Lung (tissue), 11 donors: ENCODE measurements at regions not wholly inside any gene's neighbourhood (a gene's known extent, or its start where the extent isn't known, plus 50 kb on each side); places are given as distances from the start of the nearest gene placed in this dataset.

Experiments used
- ATAC-seq: fragments of 200-7000 bp; cut with Tn5 transposase; one replicate; pipeline ENCODE4 v1.9.1; 2020; ENCODE audit warnings: moderate number of reproducible peaks; ENCODE audit not compliant: insufficient read depth, low FRiP score
- DNase-seq, 3 donors: peaks; one replicate each; pipeline ENCODE4 v3.0.0-alpha.2; 2013 to 2017
- H3K27ac ChIP-seq, 2 donors: one replicate each; pipeline ENCODE4 v1.5.1; 2013; ENCODE audit warnings: mild to moderate bottlenecking in 2 of 2, moderate library complexity in 2 of 2, control low read depth in 1 of 2, inconsistent platforms in 1 of 2, low read depth in 1 of 2, low read length in 1 of 2
- H3K27me3 ChIP-seq, 3 donors: one replicate each; pipeline ENCODE4 v1.5.1; 2013; ENCODE audit warnings: low read length in 2 of 3; ENCODE audit not compliant: control insufficient read depth in 3 of 3, insufficient read depth in 3 of 3
- H3K36me3 ChIP-seq, 4 donors: one replicate each; pipeline ENCODE4 v1.5.1; 2013; ENCODE audit warnings: low read length in 4 of 4, mild to moderate bottlenecking in 1 of 4, moderate library complexity in 1 of 4; ENCODE audit not compliant: control insufficient read depth in 4 of 4, insufficient read depth in 4 of 4
- H3K4me1 ChIP-seq, 5 donors: one replicate each; pipeline ENCODE4 v1.5.1; 2013; ENCODE audit warnings: low read length in 5 of 5, mild to moderate bottlenecking in 2 of 5, moderate library complexity in 1 of 5; ENCODE audit not compliant: control insufficient read depth in 5 of 5, insufficient read depth in 5 of 5
- H3K4me3 ChIP-seq: one replicate; pipeline ENCODE4 v1.5.1; 2013; ENCODE audit warnings: mild to moderate bottlenecking, control low read depth, moderate library complexity
- H3K9ac ChIP-seq, 2 donors: one replicate each; pipeline ENCODE4 v1.5.1; 2013; ENCODE audit warnings: low read length in 2 of 2, control low read depth in 1 of 2; ENCODE audit not compliant: insufficient read depth in 1 of 2
- H3K9me3 ChIP-seq, 4 donors: one replicate each; pipeline ENCODE4 v1.5.1; 2013; ENCODE audit warnings: low read length in 3 of 4, mild to moderate bottlenecking in 1 of 4, moderate library complexity in 1 of 4; ENCODE audit not compliant: control insufficient read depth in 4 of 4, insufficient read depth in 3 of 4
- WGBS, 2 donors: extraction: QIAGEN DNeasy Blood & Tissue Kit; methylation state at CpG; one replicate each; pipeline ENCODE4 v1.1.7; 2013; 5-methylcytosine and 5-hydroxymethylcytosine counted together
- TF ChIP-seq, protein P1 (sequence below): IDR thresholded peaks from 2 replicates; pipeline ENCODE4 v1.5.1; 2012; ENCODE audit warnings: mild to moderate bottlenecking; ENCODE audit errors: control extremely low read depth, extremely low read depth
- donor health status: control.
- donor health status: control.
- donor health status: Bipolar disorder and iron deficiency.
- donor health status: healthy.
- donor health status: DM: yes; HTN: yes; CAD: no.

DNA sequence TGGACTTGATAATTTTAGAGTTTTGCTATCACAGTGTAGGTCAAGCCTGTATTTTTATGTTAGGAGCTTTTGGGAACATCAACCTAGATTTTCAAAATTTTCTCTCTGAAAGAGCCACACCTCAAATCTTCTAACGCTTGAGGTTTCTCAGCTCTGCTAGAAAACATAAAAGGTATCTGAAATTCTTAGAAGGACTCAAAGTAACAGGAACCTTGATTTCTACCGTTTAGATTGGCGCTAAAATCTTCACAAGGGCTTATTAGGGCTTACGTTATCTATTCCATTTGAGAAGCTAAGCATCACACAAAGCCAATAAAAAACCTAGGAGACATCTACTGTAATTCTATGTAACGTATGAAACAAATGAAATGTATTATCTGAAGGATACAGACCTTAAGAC, 192.4 kb downstream of the AHR start:
- no peaks in the 10 kb centered on the region for H3K9me3 ChIP-seq
- TF ChIP-seq, protein P1, sequence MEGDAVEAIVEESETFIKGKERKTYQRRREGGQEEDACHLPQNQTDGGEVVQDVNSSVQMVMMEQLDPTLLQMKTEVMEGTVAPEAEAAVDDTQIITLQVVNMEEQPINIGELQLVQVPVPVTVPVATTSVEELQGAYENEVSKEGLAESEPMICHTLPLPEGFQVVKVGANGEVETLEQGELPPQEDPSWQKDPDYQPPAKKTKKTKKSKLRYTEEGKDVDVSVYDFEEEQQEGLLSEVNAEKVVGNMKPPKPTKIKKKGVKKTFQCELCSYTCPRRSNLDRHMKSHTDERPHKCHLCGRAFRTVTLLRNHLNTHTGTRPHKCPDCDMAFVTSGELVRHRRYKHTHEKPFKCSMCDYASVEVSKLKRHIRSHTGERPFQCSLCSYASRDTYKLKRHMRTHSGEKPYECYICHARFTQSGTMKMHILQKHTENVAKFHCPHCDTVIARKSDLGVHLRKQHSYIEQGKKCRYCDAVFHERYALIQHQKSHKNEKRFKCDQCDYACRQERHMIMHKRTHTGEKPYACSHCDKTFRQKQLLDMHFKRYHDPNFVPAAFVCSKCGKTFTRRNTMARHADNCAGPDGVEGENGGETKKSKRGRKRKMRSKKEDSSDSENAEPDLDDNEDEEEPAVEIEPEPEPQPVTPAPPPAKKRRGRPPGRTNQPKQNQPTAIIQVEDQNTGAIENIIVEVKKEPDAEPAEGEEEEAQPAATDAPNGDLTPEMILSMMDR = no peak
- no peak overlapping the region for H3K9ac ChIP-seq
- H3K4me3 ChIP-seq = no peak overlapping the region
- 94 to 95% methylated on average over 5 of the region's 5 CpGs for WGBS, 2 donors
- ATAC-seq (no peak), DNase-seq (no peak)
- no peak overlapping the region for H3K27ac ChIP-seq
- no peaks in the 10 kb centered on the region for H3K27me3 ChIP-seq
- no peaks in the 10 kb centered on the region for H3K36me3 ChIP-seq
- no peaks in the 10 kb centered on the region for H3K4me1 ChIP-seq

DNA sequence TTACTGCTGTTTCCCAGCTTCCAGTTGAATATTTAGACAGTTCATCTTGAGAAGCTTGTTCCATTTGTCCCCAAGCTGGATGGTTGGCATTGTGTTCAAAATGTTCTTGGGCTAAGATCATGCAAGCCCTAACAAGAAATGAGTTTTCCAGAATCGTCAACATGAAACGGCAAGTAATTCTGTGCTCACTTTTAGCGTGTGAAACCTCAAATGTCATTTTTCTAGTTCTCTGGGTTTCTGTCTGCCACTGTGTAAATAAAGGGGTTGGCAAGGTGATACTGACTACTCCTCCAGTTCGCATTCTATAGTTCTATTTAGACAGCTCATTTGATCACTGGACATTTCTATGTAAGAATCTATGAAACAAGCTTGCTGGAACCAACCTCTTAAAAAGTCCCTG, 194.0 kb downstream of the AHR start:
- no peak for ATAC-seq
- Histone ChIP-seq H3K4me1 (peaks cover 0 to 2% (median 0%) of the 10 kb centered on the region in 5 donors), H3K27me3 (no peaks in the 10 kb centered on the region), H3K9me3 (no peaks in the 10 kb centered on the region), H3K27ac (no peak overlapping the region), H3K4me3 (no peak overlapping the region), H3K9ac (no peak overlapping the region), H3K36me3 (no peaks in the 10 kb centered on the region)
- TF ChIP-seq, protein P1 = no peak
- WGBS, 2 donors = 74 to 86% methylated on average over 4 of the region's 4 CpGs
- no peak for DNase-seq

DNA sequence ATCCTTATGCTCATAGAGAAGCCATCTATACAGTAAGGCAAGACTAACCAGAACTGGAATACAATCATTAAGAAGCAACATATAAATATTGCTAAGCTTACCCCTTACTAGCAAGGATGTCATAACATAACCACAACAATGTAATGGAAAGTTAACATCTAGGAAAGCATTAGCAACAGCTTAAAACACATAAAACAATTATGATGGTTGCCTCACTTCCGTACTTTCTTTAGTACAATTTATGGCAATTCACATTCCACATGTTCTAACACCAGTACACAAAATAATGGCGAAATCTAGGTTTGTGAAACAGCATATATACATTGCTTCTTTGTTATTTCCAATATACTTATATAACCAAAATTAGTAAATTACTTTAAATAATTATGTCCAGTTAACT, 195.0 kb downstream of the AHR start:
- H3K36me3 ChIP-seq = no peaks in the 10 kb centered on the region
- TF ChIP-seq, protein P1 = no peak
- peaks cover 0 to 5% (median 0%) of the 10 kb centered on the region in 5 donors for H3K4me1 ChIP-seq
- 84 to 91% methylated on average over 2 of the region's 2 CpGs for WGBS, 2 donors
- no peaks in the 10 kb centered on the region for H3K27me3 ChIP-seq
- H3K9me3 ChIP-seq = no peaks in the 10 kb centered on the region
- DNase-seq = no peak
- ATAC-seq = no peak
- H3K4me3 ChIP-seq = no peak overlapping the region
- no peak overlapping the region for H3K27ac ChIP-seq
- H3K9ac ChIP-seq = no peak overlapping the region

DNA sequence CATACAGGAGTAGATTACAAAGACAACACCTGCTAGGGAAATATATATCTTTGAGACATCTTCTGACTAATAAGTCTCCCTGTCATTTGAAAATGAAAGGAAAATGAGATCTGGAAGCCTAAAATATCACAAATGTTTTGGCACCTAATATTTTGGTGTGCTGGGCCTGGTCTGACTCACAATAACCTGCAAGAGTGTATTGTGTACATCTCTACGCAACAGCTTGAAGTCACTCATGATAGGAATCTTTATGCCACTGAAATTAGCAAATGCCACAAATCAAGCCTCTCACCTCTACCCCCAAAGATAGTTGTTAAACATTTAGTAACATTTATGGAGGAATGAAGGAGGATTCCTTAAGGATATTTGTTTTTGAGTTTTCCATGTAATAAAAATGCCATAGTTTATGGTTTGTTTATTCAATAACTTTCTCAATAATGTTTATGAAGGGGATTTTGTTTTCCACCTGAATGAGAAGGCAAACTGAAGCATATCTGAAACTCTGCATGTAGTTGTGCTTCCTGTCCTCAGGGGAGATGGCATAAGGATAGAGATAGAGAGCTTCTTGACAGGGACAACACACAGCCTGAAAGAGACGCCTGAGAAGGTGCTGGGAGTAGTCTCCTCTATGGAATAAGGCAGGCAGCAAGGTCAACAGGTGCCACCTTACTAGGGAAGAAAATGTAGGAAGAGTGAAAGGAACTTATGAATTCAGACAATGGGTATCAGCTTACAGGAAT, 197.4 kb downstream of the AHR start:
- H3K36me3 ChIP-seq = no peaks in the 10 kb centered on the region
- 92 to 98% methylated on average over 2 of the region's 2 CpGs for WGBS, 2 donors
- H3K9me3 ChIP-seq = no peaks in the 10 kb centered on the region

More for the DNA sequence above, 197.4 kb downstream of the AHR start:
- H3K27ac ChIP-seq = no peak overlapping the region
- no peak overlapping the region for H3K4me3 ChIP-seq
- ATAC-seq (no peak), DNase-seq (no peak)
- H3K4me1 ChIP-seq = peaks cover 0 to 5% (median 0%) of the 10 kb centered on the region in 5 donors
- no peak overlapping the region for H3K9ac ChIP-seq
- H3K27me3 ChIP-seq = no peaks in the 10 kb centered on the region
- TF ChIP-seq, protein P1 = no peak
